ES-I3 (cell line): ENCODE measurements at regions not wholly inside any gene's neighbourhood (a gene's known extent, or its start where the extent isn't known, plus 50 kb on each side); places are given as distances from the start of the nearest gene placed in this dataset.

ENCODE experiments used
- H3K36me3 ChIP-seq: 2 replicates; pipeline ENCODE4 v1.6.1; 2013; ENCODE audit warnings: mild to moderate bottlenecking, low read length, control low read depth, moderate library complexity; ENCODE audit not compliant: insufficient read depth
- H3K4me1 ChIP-seq: 2 replicates; pipeline ENCODE4 v1.6.1; 2013; ENCODE audit warnings: mild to moderate bottlenecking, control low read depth, low read length; ENCODE audit not compliant: insufficient read depth
- H3K9ac ChIP-seq: 2 replicates; pipeline ENCODE4 v1.6.1; 2013; ENCODE audit warnings: low read depth, mild to moderate bottlenecking, low read length, moderate library complexity
- H3K9me3 ChIP-seq: 2 replicates; pipeline ENCODE4 v1.6.1; 2013; ENCODE audit warnings: mild to moderate bottlenecking, low read length, moderate library complexity; ENCODE audit not compliant: control insufficient read depth, insufficient read depth

GRCh38 chr6:91626911-91627310 is 1040.0 kb upstream of the MAP3K7 start:
- Histone ChIP-seq H3K9ac (no peak overlapping the region), H3K9me3 (no peaks in the 10 kb centered on the region), H3K4me1 (no peaks in the 10 kb centered on the region), H3K36me3 (no peaks in the 10 kb centered on the region)

DNA sequence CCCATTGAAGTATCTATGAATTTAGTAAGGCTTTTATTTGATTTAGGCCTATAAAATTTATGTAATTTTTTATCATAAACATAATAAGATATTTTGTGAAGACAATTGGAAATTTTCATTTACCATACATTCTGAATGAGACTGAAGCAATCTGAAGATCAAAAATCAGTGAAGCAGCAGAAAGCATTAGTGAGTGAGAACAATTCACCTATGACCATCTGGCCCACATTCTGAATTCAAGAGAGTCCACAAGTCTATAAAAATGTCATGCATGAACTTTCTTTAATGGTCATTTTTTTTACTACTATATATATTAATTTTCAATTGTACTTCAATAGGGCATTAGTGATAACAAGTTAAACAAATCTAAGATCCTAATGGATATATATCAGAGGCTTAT is 1026.6 kb upstream of the MAP3K7 start:
- Histone ChIP-seq H3K9ac (no peak overlapping the region), H3K4me1 (no peaks in the 10 kb centered on the region), H3K9me3 (no peaks in the 10 kb centered on the region), H3K36me3 (no peaks in the 10 kb centered on the region)

DNA sequence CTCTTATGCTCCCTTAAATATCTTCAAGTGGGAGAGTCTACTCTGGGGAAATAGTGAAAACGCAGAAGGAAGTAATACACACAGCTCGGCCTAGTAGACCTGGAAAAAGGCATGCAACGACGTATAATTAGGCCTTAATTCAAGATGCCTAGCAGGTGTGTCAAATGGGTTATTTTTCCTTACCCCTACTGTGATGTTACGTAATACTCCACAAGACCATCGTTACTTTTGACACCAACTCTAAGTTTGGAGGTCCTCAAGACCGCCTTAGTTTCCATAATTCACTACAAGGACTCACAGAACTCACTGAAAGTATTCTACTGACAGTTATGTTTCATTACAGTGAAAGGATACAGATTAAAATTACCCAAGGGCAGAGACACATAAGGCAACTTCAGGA is 1024.3 kb upstream of the MAP3K7 start:
- Histone ChIP-seq H3K9ac (no peak overlapping the region), H3K4me1 (no peaks in the 10 kb centered on the region)

DNA sequence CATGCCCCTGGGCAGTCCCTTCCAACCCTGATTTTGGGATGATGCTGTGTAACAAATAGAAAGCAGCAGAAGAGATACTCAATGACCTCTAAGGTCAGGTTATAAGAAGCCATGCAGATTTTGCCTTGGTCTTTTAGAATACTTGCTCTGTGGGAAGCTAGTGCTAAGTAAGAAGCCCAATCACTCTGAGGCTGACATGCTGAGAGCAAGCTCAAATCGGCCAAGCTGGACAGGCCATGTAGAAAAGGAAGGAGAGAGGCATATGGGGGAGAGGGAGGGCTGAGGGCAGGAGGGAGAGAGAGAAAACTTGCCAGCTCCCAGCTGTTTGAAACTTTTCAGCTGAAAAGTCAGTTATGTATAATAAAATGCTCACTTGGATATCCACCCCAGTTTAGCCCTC is 1021.6 kb upstream of the MAP3K7 start:
- Histone ChIP-seq H3K9ac (no peak overlapping the region), H3K4me1 (no peaks in the 10 kb centered on the region), H3K9me3 (peaks cover 4% of the 10 kb centered on the region; the same call in 1 of the 2 replicates), H3K36me3 (no peaks in the 10 kb centered on the region)

More for the DNA sequence above, 1024.3 kb upstream of the MAP3K7 start:
- Histone ChIP-seq H3K9me3 (no peaks in the 10 kb centered on the region), H3K36me3 (no peaks in the 10 kb centered on the region)

DNA sequence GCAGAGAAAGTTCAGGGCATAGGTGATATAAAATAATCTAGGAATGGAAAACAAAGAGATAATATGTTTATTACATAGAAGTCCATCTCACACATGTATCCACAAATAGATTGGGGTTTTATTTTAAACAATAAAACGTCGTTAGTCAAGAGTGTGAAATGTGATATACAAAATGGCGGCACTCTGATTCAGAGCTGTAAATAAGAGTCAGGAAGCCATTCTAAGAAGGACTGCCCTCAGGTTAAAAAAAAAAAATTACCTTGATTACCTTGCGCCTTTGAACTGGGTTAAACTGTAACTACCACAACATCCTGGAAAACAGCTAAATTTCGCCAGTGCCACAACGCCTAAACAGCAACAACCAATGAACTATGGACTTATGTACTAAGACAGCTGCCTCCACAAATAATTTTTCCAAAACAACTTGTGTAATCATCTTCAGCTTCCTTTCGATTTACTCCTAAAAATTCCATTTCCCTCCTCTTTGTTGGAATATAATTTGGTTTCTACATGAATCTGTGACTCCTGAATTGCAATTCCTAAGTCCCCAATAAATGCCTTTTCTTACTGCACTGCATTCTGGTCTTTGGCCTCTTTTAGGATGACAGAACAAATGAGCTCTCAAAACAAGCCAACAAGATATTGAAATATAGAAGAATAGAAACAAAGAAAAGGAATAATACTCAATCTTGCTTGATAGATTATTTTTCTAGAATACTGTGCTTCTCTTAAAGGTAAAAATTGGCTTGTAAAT is 1019.5 kb upstream of the MAP3K7 start:
- peaks cover 4% of the 10 kb centered on the region; the same call in 1 of the 2 replicates for H3K9me3 ChIP-seq
- H3K4me1 ChIP-seq, result no peaks in the 10 kb centered on the region
- no peak overlapping the region for H3K9ac ChIP-seq
- no peaks in the 10 kb centered on the region for H3K36me3 ChIP-seq

- H3K9me3 ChIP-seq, result peaks cover 4% of the 10 kb centered on the region; the same call in 1 of the 2 replicates
- no peaks in the 10 kb centered on the region; the same call in 1 of the 2 replicates for H3K4me1 ChIP-seq
- no peaks in the 10 kb centered on the region for H3K36me3 ChIP-seq
- no peak overlapping the region for H3K9ac ChIP-seq
Measured at GRCh38 chr6:91600561-91600960, 1013.7 kb upstream of the MAP3K7 start.

DNA sequence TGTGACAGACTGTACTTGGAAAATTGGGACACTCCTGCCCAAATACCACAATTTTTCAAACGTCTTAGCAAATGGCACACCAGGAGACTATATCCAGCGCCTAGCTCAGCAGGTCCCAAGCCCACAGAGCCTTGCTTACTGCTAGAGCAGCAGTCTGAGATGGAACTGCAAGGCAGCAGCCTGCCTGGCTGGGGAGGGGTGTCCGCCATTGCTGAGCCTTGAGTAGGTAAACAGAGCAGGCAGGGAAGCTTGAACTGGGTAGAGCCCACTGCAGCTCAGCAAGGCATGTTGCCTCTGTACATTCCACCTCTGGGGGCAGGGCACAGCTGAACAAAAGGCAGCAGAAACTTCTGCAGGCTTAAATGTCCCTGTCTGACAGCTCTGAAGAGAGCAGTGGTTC is 1003.3 kb upstream of the MAP3K7 start:
- Histone ChIP-seq H3K4me1 (no peaks in the 10 kb centered on the region), H3K9ac (no peak overlapping the region), H3K9me3 (no peaks in the 10 kb centered on the region), H3K36me3 (no peaks in the 10 kb centered on the region)

DNA sequence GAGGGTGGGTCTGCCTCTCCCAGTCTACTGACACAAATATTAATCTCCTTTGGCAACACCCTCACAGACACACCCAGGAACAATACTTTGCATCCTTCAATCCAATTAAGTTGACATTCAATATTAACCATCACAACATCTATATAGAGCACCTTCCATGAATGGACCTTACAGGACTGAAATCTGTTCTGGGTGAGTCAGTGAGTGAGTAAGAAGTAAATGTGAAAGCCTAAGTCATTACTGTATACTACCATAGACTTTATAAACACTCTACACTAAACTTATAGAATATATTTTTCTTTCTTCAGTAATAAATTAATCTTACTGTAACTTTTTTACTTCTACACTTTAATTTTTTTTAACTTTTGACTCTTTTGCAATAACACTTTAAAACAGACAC is 993.8 kb upstream of the MAP3K7 start:
- H3K36me3 ChIP-seq, result no peaks in the 10 kb centered on the region
- no peaks in the 10 kb centered on the region for H3K4me1 ChIP-seq
- H3K9me3 ChIP-seq, result no peaks in the 10 kb centered on the region
- no peak overlapping the region for H3K9ac ChIP-seq

- Histone ChIP-seq H3K36me3 (no peaks in the 10 kb centered on the region), H3K4me1 (no peaks in the 10 kb centered on the region), H3K9ac (no peak overlapping the region), H3K9me3 (no peaks in the 10 kb centered on the region)
Measured at GRCh38 chr6:91575032-91575431, 988.2 kb upstream of the MAP3K7 start.

GRCh38 chr6:91573826-91574416 is 987.0 kb upstream of the MAP3K7 start:
- H3K9me3 ChIP-seq, result no peaks in the 10 kb centered on the region
- no peaks in the 10 kb centered on the region for H3K4me1 ChIP-seq
- H3K36me3 ChIP-seq, result no peaks in the 10 kb centered on the region
- no peak overlapping the region for H3K9ac ChIP-seq

- Histone ChIP-seq H3K9me3 (no peaks in the 10 kb centered on the region), H3K9ac (no peak overlapping the region), H3K4me1 (no peaks in the 10 kb centered on the region), H3K36me3 (no peaks in the 10 kb centered on the region)
Measured at GRCh38 chr6:91572878-91573277, 986.0 kb upstream of the MAP3K7 start.

DNA sequence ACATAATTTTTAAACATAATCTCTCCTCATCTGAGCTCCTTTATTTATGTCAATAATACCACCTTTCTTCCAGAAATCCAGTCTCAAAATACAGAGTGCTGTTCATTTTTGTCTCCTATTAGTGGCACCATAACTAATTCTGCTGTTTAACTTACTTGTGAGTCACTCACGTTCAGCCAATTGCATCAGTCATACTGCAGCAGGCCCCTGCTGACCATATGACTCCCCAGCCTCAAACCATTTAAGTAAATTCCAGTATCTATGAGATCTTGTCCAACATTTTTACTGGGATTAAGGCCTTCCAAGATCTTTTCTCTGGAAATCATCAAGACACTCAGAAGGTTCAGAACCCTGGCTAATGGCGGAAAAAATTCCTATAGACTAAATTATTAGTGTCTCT is 982.2 kb upstream of the MAP3K7 start:
- Histone ChIP-seq H3K4me1 (no peaks in the 10 kb centered on the region), H3K9ac (no peak overlapping the region), H3K36me3 (no peaks in the 10 kb centered on the region), H3K9me3 (no peaks in the 10 kb centered on the region)

GRCh38 chr6:91566467-91566866 is 979.6 kb upstream of the MAP3K7 start:
- H3K9ac ChIP-seq, result no peak overlapping the region

DNA sequence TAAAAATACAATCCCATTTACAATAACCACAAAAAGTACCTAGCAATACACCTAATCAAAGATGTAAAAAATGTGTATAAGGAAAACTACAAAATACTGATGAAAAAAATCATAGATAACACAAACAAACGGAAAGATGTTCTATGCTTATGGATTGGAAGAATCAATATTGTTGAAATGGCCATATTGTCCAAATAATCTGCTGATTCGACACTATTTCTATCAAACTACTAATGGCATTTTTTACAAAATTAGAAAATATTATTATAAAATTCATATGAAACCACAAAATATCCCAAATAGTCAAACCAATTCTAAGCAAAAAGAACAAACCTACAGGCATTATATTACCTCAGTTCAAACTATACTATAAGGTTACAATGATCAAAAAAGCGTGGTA is 978.3 kb upstream of the MAP3K7 start:
- Histone ChIP-seq H3K9ac (no peak overlapping the region), H3K4me1 (no peaks in the 10 kb centered on the region), H3K9me3 (no peaks in the 10 kb centered on the region), H3K36me3 (no peaks in the 10 kb centered on the region)

More at GRCh38 chr6:91566467-91566866, 979.6 kb upstream of the MAP3K7 start:
- no peaks in the 10 kb centered on the region for H3K9me3 ChIP-seq
- H3K4me1 ChIP-seq, result no peaks in the 10 kb centered on the region
- no peaks in the 10 kb centered on the region for H3K36me3 ChIP-seq

GRCh38 chr6:91562955-91563354 is 976.1 kb upstream of the MAP3K7 start:
- no peaks in the 10 kb centered on the region for H3K36me3 ChIP-seq
- H3K9ac ChIP-seq, result no peak overlapping the region
- no peaks in the 10 kb centered on the region for H3K9me3 ChIP-seq
- no peaks in the 10 kb centered on the region for H3K4me1 ChIP-seq
